ENCODE measurements at regions not wholly inside any gene's neighbourhood (a gene's known extent, or its start where the extent isn't known, plus 50 kb on each side); places are given as distances from the start of the nearest gene placed in this dataset.
A peak's percentile ranks its signal among the peaks of the same experiment; 100 is the strongest.

GRCh38 chr15:87387766-87388165 is 868.8 kb downstream of the NTRK3 start:
- H3K4me1 ChIP-seq (ENCODE audit: control insufficient read depth, insufficient read depth, low read length, poor library complexity, severe bottlenecking) = no peaks in the 10 kb centered on the region

GRCh38 chr15:87374339-87374738 is 882.2 kb downstream of the NTRK3 start:
- WGBS, 2 experiments (ENCODE audit: insufficient coverage in 2 of 2) = 58 to 83% methylated on average over 2 to 3 of the region's 3 CpGs
- peaks cover 16% of the 10 kb centered on the region for H3K9me3 ChIP-seq (ENCODE audit: control insufficient read depth, low read length)
- H3K36me3 ChIP-seq (ENCODE audit: control insufficient read depth, insufficient read depth, low read length) = no peaks in the 10 kb centered on the region
- no peak overlapping the region for H3K4me3 ChIP-seq (ENCODE audit: extremely low read depth, insufficient read depth, low read length, poor library complexity, severe bottlenecking)
- no peak overlapping the region for H3K27ac ChIP-seq (ENCODE audit: low read depth, low read length, severe bottlenecking)
- no peaks in the 10 kb centered on the region for H3K4me1 ChIP-seq (ENCODE audit: control insufficient read depth, insufficient read depth, low read length, poor library complexity, severe bottlenecking)

More at GRCh38 chr15:87387766-87388165, 868.8 kb downstream of the NTRK3 start:
- H3K9me3 ChIP-seq (ENCODE audit: control insufficient read depth, low read length) = no peaks in the 10 kb centered on the region
- no peak overlapping the region for H3K4me3 ChIP-seq (ENCODE audit: extremely low read depth, insufficient read depth, low read length, poor library complexity, severe bottlenecking)
- H3K36me3 ChIP-seq (ENCODE audit: control insufficient read depth, insufficient read depth, low read length) = no peaks in the 10 kb centered on the region
- WGBS, 2 experiments (ENCODE audit: insufficient coverage in 2 of 2) = 60% methylated on average over 1 of the region's 2 CpGs; no CpG with 5 or more reads in 1 of the 2 experiments
- no peak overlapping the region for H3K27ac ChIP-seq (ENCODE audit: low read depth, low read length, severe bottlenecking)

- H3K4me3 ChIP-seq (ENCODE audit: extremely low read depth, insufficient read depth, low read length, poor library complexity, severe bottlenecking) = no peak overlapping the region
- no peaks in the 10 kb centered on the region for H3K36me3 ChIP-seq (ENCODE audit: control insufficient read depth, insufficient read depth, low read length)
- H3K9me3 ChIP-seq (ENCODE audit: control insufficient read depth, low read length) = peaks cover 21% of the 10 kb centered on the region
- peak overlapping the region; percentile 73 for H3K27ac ChIP-seq (ENCODE audit: low read depth, low read length, severe bottlenecking)
- H3K4me1 ChIP-seq (ENCODE audit: control insufficient read depth, insufficient read depth, low read length, poor library complexity, severe bottlenecking) = peaks cover 8% of the 10 kb centered on the region
Measured at GRCh38 chr15:87369269-87369668, 887.3 kb downstream of the NTRK3 start.

DNA sequence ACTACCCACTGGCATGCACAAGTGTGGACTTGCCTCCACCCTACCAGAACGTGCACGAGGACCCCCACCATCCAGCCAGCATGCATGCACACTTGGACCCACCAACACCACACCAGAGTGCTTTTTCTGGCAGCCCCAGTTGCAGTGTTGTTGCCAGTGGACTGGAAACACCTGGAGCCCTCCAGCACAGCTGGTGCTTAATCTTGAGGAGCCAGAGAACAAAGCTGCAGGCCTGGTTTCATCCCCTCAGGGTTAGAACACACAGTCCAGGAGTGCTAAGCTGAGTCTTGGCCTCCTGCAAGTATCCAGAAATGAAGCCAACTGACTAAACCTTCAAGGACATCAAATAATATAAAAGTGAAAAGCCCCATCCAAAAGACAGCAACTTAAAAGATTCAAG is 888.0 kb downstream of the NTRK3 start:
- 100% methylated on average over 2 of the region's 2 CpGs; no CpG with 5 or more reads in 1 of the 2 experiments for WGBS, 2 experiments (ENCODE audit: insufficient coverage in 2 of 2)
- Histone ChIP-seq H3K9me3 (ENCODE audit: control insufficient read depth, low read length) (peaks cover 21% of the 10 kb centered on the region), H3K36me3 (ENCODE audit: control insufficient read depth, insufficient read depth, low read length) (no peaks in the 10 kb centered on the region), H3K4me3 (ENCODE audit: extremely low read depth, insufficient read depth, low read length, poor library complexity, severe bottlenecking) (no peak overlapping the region), H3K4me1 (ENCODE audit: control insufficient read depth, insufficient read depth, low read length, poor library complexity, severe bottlenecking) (peaks cover 11% of the 10 kb centered on the region), H3K27ac (ENCODE audit: low read depth, low read length, severe bottlenecking) (peak overlapping the region; percentile 73)

DNA sequence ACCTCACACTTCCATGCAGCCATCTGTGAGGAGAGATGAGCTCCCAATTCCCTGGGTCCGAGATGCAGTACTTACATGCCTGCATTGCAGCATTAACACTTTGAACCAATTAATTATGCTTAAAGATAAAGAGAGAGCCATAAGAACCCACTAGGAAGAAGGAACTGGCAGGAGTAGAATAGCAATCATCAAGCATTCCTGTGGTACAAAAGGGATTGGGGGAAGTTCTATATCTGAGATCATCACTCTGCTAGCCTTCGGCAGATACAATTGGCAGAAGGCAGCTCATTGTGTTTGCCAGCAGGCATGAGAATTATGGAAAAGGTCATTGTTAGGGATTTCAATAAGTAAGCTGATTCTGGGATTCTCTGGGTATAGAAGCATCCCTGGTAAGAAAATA is 891.4 kb downstream of the NTRK3 start:
- Histone ChIP-seq H3K27ac (ENCODE audit: low read depth, low read length, severe bottlenecking) (no peak overlapping the region), H3K4me1 (ENCODE audit: control insufficient read depth, insufficient read depth, low read length, poor library complexity, severe bottlenecking) (peaks cover 11% of the 10 kb centered on the region), H3K36me3 (ENCODE audit: control insufficient read depth, insufficient read depth, low read length) (no peaks in the 10 kb centered on the region), H3K9me3 (ENCODE audit: control insufficient read depth, low read length) (peaks cover 10% of the 10 kb centered on the region), H3K4me3 (ENCODE audit: extremely low read depth, insufficient read depth, low read length, poor library complexity, severe bottlenecking) (no peak overlapping the region)
- WGBS, 2 experiments (ENCODE audit: insufficient coverage in 2 of 2) = 75 to 86% methylated on average over 1 of the region's 2 CpGs

DNA sequence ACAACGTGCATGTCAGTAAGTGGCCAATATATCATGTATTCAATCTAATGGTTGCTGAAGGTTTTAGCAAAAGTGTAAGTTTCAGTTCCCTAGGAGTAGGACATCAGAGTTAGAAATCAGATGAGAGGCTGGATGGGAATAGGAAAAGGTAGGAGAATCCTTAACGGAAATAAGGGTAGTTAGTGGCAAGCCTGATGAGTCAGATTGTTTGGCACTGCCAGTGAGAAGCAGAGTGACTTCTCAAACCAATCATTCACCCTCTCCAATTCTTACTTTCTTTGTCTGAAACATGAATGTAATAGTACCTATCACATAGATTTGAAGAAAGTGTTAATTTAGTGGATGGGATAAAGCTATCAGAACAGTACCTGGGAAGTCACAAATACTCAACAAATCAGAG is 894.0 kb downstream of the NTRK3 start:
- no peak overlapping the region for H3K4me3 ChIP-seq (ENCODE audit: extremely low read depth, insufficient read depth, low read length, poor library complexity, severe bottlenecking)
- peaks cover 3% of the 10 kb centered on the region for H3K9me3 ChIP-seq (ENCODE audit: control insufficient read depth, low read length)
- 100% methylated on average over 1 of the region's 2 CpGs; no CpG with 5 or more reads in 1 of the 2 experiments for WGBS, 2 experiments (ENCODE audit: insufficient coverage in 2 of 2)
- no peaks in the 10 kb centered on the region for H3K36me3 ChIP-seq (ENCODE audit: control insufficient read depth, insufficient read depth, low read length)
- peaks cover 7% of the 10 kb centered on the region for H3K4me1 ChIP-seq (ENCODE audit: control insufficient read depth, insufficient read depth, low read length, poor library complexity, severe bottlenecking)
- H3K27ac ChIP-seq (ENCODE audit: low read depth, low read length, severe bottlenecking) = no peak overlapping the region

DNA sequence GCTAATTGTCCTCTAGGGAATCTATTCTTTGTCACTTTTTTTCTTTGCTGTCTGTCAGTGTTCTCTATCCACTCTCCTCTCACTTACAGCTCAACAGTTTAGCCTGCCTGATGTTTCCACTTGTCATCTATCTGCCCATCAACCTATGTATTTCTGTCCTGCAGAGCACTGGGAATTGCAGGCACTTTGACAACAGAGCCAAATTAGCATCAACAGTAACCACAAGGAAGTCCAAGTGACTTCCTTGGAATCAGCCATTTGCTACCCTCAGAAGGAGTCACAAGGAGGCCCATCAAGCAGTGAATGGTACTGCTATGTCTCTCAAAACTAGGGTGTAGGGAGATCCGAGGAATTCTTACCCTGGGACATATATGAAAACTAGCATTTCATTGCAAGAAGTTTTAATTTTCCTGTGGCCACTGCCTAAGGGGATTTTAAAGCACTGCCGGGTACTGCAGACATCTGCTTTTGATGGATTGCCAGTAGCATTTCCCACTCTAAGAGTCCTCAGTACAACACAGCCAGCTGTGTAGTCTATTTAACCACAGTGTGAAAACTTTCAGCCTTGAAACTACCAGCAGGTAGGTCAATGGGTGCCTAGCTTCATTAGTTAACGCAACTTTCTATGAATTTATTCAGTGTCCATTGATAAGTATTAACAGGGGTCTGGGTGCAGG is 898.8 kb downstream of the NTRK3 start:
- Histone ChIP-seq H3K4me3 (ENCODE audit: extremely low read depth, insufficient read depth, low read length, poor library complexity, severe bottlenecking) (no peak overlapping the region), H3K27ac (ENCODE audit: low read depth, low read length, severe bottlenecking) (no peak overlapping the region), H3K36me3 (ENCODE audit: control insufficient read depth, insufficient read depth, low read length) (no peaks in the 10 kb centered on the region), H3K9me3 (ENCODE audit: control insufficient read depth, low read length) (no peaks in the 10 kb centered on the region), H3K4me1 (ENCODE audit: control insufficient read depth, insufficient read depth, low read length, poor library complexity, severe bottlenecking) (peaks cover 10% of the 10 kb centered on the region)
- WGBS, 2 experiments (ENCODE audit: insufficient coverage in 2 of 2) = 88 to 100% methylated on average over 1 to 3 of the region's 3 CpGs

- H3K4me1 ChIP-seq (ENCODE audit: control insufficient read depth, insufficient read depth, low read length, poor library complexity, severe bottlenecking) = peaks cover 10% of the 10 kb centered on the region
- 83% methylated on average over 1 of the region's 1 CpG; no CpG with 5 or more reads in 1 of the 2 experiments for WGBS, 2 experiments (ENCODE audit: insufficient coverage in 2 of 2)
- no peaks in the 10 kb centered on the region for H3K36me3 ChIP-seq (ENCODE audit: control insufficient read depth, insufficient read depth, low read length)
- no peaks in the 10 kb centered on the region for H3K9me3 ChIP-seq (ENCODE audit: control insufficient read depth, low read length)
- H3K4me3 ChIP-seq (ENCODE audit: extremely low read depth, insufficient read depth, low read length, poor library complexity, severe bottlenecking) = no peak overlapping the region
- H3K27ac ChIP-seq (ENCODE audit: low read depth, low read length, severe bottlenecking) = no peak overlapping the region
Measured at GRCh38 chr15:87355946-87356345, 900.6 kb downstream of the NTRK3 start.

- no peak overlapping the region for H3K27ac ChIP-seq (ENCODE audit: low read depth, low read length, severe bottlenecking)
- H3K36me3 ChIP-seq (ENCODE audit: control insufficient read depth, insufficient read depth, low read length) = no peaks in the 10 kb centered on the region
- WGBS, 2 experiments (ENCODE audit: insufficient coverage in 2 of 2) = 86 to 94% methylated on average over 2 of the region's 3 CpGs
- H3K4me3 ChIP-seq (ENCODE audit: extremely low read depth, insufficient read depth, low read length, poor library complexity, severe bottlenecking) = no peak overlapping the region
- H3K9me3 ChIP-seq (ENCODE audit: control insufficient read depth, low read length) = no peaks in the 10 kb centered on the region
- peaks cover 16% of the 10 kb centered on the region for H3K4me1 ChIP-seq (ENCODE audit: control insufficient read depth, insufficient read depth, low read length, poor library complexity, severe bottlenecking)
Measured at GRCh38 chr15:87354661-87355410, 901.7 kb downstream of the NTRK3 start.

DNA sequence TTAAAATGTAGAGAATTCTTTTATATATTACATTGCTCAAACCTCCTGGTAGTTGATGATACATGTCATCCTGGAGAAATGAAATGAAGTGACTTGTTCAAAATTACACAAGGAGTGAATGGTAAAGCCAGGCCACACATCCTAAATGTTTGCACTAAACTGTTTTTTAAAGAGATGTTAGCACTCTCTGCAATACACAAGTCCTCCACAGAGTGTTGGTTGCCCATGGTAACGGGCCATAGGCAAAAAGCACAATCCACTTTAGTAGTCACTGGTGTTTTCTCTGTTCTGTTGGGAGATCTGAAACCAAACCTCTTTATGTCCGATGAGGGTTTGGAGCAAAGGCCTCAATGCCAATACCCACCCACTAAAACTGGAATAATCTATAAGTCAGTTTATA is 907.4 kb downstream of the NTRK3 start:
- Histone ChIP-seq H3K27ac (ENCODE audit: low read depth, low read length, severe bottlenecking) (peak overlapping the region; percentile 77), H3K4me3 (ENCODE audit: extremely low read depth, insufficient read depth, low read length, poor library complexity, severe bottlenecking) (no peak overlapping the region), H3K4me1 (ENCODE audit: control insufficient read depth, insufficient read depth, low read length, poor library complexity, severe bottlenecking) (peaks cover 19% of the 10 kb centered on the region), H3K36me3 (ENCODE audit: control insufficient read depth, insufficient read depth, low read length) (no peaks in the 10 kb centered on the region), H3K9me3 (ENCODE audit: control insufficient read depth, low read length) (no peaks in the 10 kb centered on the region)
- 60% methylated on average over 1 of the region's 2 CpGs; no CpG with 5 or more reads in 1 of the 2 experiments for WGBS, 2 experiments (ENCODE audit: insufficient coverage in 2 of 2)

- 55 to 61% methylated on average over 3 of the region's 6 CpGs for WGBS, 2 experiments (ENCODE audit: insufficient coverage in 2 of 2)
- H3K9me3 ChIP-seq (ENCODE audit: control insufficient read depth, low read length) = no peaks in the 10 kb centered on the region
- peaks cover 18% of the 10 kb centered on the region for H3K4me1 ChIP-seq (ENCODE audit: control insufficient read depth, insufficient read depth, low read length, poor library complexity, severe bottlenecking)
- peak overlapping the region; percentile 77 for H3K27ac ChIP-seq (ENCODE audit: low read depth, low read length, severe bottlenecking)
- H3K36me3 ChIP-seq (ENCODE audit: control insufficient read depth, insufficient read depth, low read length) = no peaks in the 10 kb centered on the region
- no peak overlapping the region for H3K4me3 ChIP-seq (ENCODE audit: extremely low read depth, insufficient read depth, low read length, poor library complexity, severe bottlenecking)
Measured at GRCh38 chr15:87348746-87349145, 907.8 kb downstream of the NTRK3 start.

Data from mesodermal cell (in vitro differentiated cells).